ENCODE measurements at regions not wholly inside any gene's neighbourhood (a gene's known extent, or its start where the extent isn't known, plus 50 kb on each side); places are given as distances from the start of the nearest gene placed in this dataset.

DNA sequence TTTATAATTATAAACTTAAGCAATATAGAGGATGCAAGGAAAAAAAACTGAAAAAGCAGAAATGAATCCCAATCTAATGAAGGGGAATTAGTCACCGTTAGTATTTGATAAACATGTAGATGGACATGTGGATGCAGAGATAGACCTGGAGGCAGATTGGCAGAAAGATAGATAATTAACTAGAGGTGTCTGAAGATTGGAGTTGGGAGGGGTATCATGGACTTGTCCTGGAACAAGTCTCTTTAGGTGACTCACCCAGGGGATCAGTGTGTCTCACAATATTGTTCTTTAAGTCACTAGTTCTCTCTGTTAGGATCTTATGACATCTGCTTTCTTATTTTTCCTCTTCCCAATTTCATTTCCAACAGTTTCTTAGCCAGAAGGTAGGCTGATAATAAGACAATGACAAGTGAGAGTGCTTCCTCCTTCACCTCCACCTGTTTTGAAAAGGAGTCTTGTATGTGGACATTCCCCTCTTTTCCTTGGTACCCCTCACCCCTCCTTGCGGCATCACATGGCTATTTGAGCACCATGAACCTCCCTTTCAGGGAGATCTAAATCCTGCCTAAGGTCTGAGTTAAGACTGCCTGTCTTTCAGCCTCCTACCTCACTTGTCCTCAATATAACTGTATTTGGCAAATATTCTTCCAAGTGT is 987.7 kb downstream of the TSN start:
- Mint-ChIP-seq H3K27me3 (ENCODE audit: low read depth, unreplicated experiment) (no peaks in the 10 kb centered on the region), H3K36me3 (ENCODE audit: low read depth, unreplicated experiment) (no peaks in the 10 kb centered on the region), H3K4me3 (ENCODE audit: unreplicated experiment) (no peak overlapping the region), H3K9me3 (ENCODE audit: unreplicated experiment) (peaks cover 2% of the 10 kb centered on the region), H3K4me1 (ENCODE audit: low read depth, unreplicated experiment) (peaks cover 10% of the 10 kb centered on the region), H3K27ac (ENCODE audit: unreplicated experiment) (peak overlapping the region; percentile 20)
- H3K4me2 ChIP-seq (ENCODE audit: low read length): no peak overlapping the region
- no peak overlapping the region for H2AFZ ChIP-seq (ENCODE audit: low read depth, low read length)
- H3K9ac ChIP-seq (ENCODE audit: low read length): no peak overlapping the region
- H3K27ac ChIP-seq (ENCODE audit: low read depth, low read length): no peak overlapping the region
- FAIRE-seq: no peak
- H3K36me3 ChIP-seq (ENCODE audit: insufficient read depth, low read length): no peaks in the 10 kb centered on the region
- no peaks in the 10 kb centered on the region for H4K20me1 ChIP-seq (ENCODE audit: insufficient read depth, low read length)
- no peaks in the 10 kb centered on the region for H3K79me2 ChIP-seq (ENCODE audit: insufficient read depth, low read length)
- DNase-seq (ENCODE audit: low read depth): no peak
- no peaks in the 10 kb centered on the region for H3K9me3 ChIP-seq (ENCODE audit: insufficient read depth, low read depth, low read length)
- no peak overlapping the region for H3K4me3 ChIP-seq (ENCODE audit: insufficient read depth, low read depth, low read length)
- no peaks in the 10 kb centered on the region for H3K4me1 ChIP-seq (ENCODE audit: insufficient read depth, low read length)
- no peak for TF ChIP-seq EZH2 (IDR thresholded peaks at IDR 0.05; ENCODE audit: insufficient read depth, low read length)
- TF ChIP-seq, protein P1, sequence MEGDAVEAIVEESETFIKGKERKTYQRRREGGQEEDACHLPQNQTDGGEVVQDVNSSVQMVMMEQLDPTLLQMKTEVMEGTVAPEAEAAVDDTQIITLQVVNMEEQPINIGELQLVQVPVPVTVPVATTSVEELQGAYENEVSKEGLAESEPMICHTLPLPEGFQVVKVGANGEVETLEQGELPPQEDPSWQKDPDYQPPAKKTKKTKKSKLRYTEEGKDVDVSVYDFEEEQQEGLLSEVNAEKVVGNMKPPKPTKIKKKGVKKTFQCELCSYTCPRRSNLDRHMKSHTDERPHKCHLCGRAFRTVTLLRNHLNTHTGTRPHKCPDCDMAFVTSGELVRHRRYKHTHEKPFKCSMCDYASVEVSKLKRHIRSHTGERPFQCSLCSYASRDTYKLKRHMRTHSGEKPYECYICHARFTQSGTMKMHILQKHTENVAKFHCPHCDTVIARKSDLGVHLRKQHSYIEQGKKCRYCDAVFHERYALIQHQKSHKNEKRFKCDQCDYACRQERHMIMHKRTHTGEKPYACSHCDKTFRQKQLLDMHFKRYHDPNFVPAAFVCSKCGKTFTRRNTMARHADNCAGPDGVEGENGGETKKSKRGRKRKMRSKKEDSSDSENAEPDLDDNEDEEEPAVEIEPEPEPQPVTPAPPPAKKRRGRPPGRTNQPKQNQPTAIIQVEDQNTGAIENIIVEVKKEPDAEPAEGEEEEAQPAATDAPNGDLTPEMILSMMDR (IDR thresholded peaks at IDR 0.05; ENCODE audit: insufficient read depth, low read depth, low read length): no peak
- H3K27me3 ChIP-seq (ENCODE audit: insufficient read depth, low read length): no peaks in the 10 kb centered on the region

DNA sequence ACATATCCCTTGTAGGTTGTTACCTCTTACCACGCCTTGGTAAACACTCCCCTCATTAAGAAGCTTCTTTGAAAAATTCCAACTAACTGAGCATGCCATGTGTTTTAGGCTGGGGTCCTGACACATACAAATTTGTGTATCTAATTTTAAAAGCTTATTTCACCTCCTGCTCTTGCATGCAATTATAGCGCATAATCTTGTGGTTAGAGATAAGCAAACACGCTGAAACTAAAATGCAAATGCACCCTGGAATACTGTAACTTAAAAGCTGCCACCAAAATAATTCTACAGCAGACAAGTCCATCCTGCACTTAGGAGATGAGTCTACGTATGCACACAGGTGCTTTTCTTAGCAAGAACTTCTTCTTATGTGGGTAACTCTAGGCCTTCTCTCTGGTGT is 990.2 kb downstream of the TSN start:
- Mint-ChIP-seq H3K4me3 (ENCODE audit: unreplicated experiment) (no peak overlapping the region), H3K27ac (ENCODE audit: unreplicated experiment) (no peak overlapping the region), H3K9me3 (ENCODE audit: unreplicated experiment) (no peaks in the 10 kb centered on the region), H3K4me1 (ENCODE audit: low read depth, unreplicated experiment) (peaks cover 20% of the 10 kb centered on the region), H3K27me3 (ENCODE audit: low read depth, unreplicated experiment) (no peaks in the 10 kb centered on the region), H3K36me3 (ENCODE audit: low read depth, unreplicated experiment) (no peaks in the 10 kb centered on the region)
- Histone ChIP-seq H3K27ac (ENCODE audit: low read depth, low read length) (no peak overlapping the region), H3K4me1 (ENCODE audit: insufficient read depth, low read length) (no peaks in the 10 kb centered on the region), H4K20me1 (ENCODE audit: insufficient read depth, low read length) (no peaks in the 10 kb centered on the region), H3K9ac (ENCODE audit: low read length) (no peak overlapping the region), H3K36me3 (ENCODE audit: insufficient read depth, low read length) (no peaks in the 10 kb centered on the region), H3K27me3 (ENCODE audit: insufficient read depth, low read length) (no peaks in the 10 kb centered on the region), H2AFZ (ENCODE audit: low read depth, low read length) (no peak overlapping the region), H3K79me2 (ENCODE audit: insufficient read depth, low read length) (no peaks in the 10 kb centered on the region), H3K9me3 (ENCODE audit: insufficient read depth, low read depth, low read length) (no peaks in the 10 kb centered on the region), H3K4me3 (ENCODE audit: insufficient read depth, low read depth, low read length) (no peak overlapping the region), H3K4me2 (ENCODE audit: low read length) (no peak overlapping the region)
- FAIRE-seq (no peak), DNase-seq (ENCODE audit: low read depth) (no peak)
- no peak for TF ChIP-seq EZH2 (IDR thresholded peaks at IDR 0.05; ENCODE audit: insufficient read depth, low read length)
- TF ChIP-seq, protein P1 (IDR thresholded peaks at IDR 0.05; ENCODE audit: insufficient read depth, low read depth, low read length): no peak

DNA sequence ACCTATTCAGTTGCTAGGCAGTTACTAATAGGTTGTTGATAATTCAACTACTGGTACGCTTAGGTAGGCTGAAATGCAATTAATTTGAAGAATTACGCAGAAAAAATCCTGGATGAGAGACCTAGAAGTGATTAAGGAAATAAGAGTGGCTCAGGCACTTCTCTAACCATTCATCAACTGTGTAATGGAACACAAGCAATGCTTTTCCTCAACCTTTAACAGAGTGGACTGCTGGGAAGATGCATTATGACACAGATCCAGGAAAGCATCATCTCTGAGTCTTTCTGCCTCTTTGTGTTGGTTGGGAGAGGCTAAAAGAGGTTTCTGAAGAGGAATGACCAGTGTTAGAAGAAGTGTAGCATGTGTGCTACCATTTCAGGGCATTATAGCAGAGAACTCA is 992.2 kb downstream of the TSN start:
- Histone ChIP-seq H3K27ac (ENCODE audit: low read depth, low read length) (no peak overlapping the region), H3K4me3 (ENCODE audit: insufficient read depth, low read depth, low read length) (no peak overlapping the region), H3K36me3 (ENCODE audit: insufficient read depth, low read length) (no peaks in the 10 kb centered on the region), H3K4me2 (ENCODE audit: low read length) (no peak overlapping the region), H4K20me1 (ENCODE audit: insufficient read depth, low read length) (no peaks in the 10 kb centered on the region), H3K4me1 (ENCODE audit: insufficient read depth, low read length) (no peaks in the 10 kb centered on the region), H3K27me3 (ENCODE audit: insufficient read depth, low read length) (no peaks in the 10 kb centered on the region), H3K9me3 (ENCODE audit: insufficient read depth, low read depth, low read length) (no peaks in the 10 kb centered on the region), H3K9ac (ENCODE audit: low read length) (no peak overlapping the region), H3K79me2 (ENCODE audit: insufficient read depth, low read length) (no peaks in the 10 kb centered on the region), H2AFZ (ENCODE audit: low read depth, low read length) (no peak overlapping the region)
- H3K27me3 Mint-ChIP-seq (ENCODE audit: low read depth, unreplicated experiment): no peaks in the 10 kb centered on the region
- FAIRE-seq (no peak), DNase-seq (ENCODE audit: low read depth) (no peak)
- H3K27ac Mint-ChIP-seq (ENCODE audit: unreplicated experiment): no peak overlapping the region
- H3K4me3 Mint-ChIP-seq (ENCODE audit: unreplicated experiment): no peak overlapping the region
- no peaks in the 10 kb centered on the region for H3K9me3 Mint-ChIP-seq (ENCODE audit: unreplicated experiment)
- H3K36me3 Mint-ChIP-seq (ENCODE audit: low read depth, unreplicated experiment): no peaks in the 10 kb centered on the region
- H3K4me1 Mint-ChIP-seq (ENCODE audit: low read depth, unreplicated experiment): peaks cover 18% of the 10 kb centered on the region
- TF ChIP-seq, protein P1 (IDR thresholded peaks at IDR 0.05; ENCODE audit: insufficient read depth, low read depth, low read length): no peak
- TF ChIP-seq EZH2 (IDR thresholded peaks at IDR 0.05; ENCODE audit: insufficient read depth, low read length): no peak
